Lower lobe of right lung (tissue), 2 donors: ENCODE measurements at regions not wholly inside any gene's neighbourhood (a gene's known extent, or its start where the extent isn't known, plus 50 kb on each side); places are given as distances from the start of the nearest gene placed in this dataset. TPM values are rescaled to one million over a fixed set of nuclear protein-coding genes. Genes with fewer than 3 reads are reported as not detected.

Source experiments
- ATAC-seq, 2 donors: fragments of 200-7000 bp; cut with Tn5 transposase; one replicate each; pipeline ENCODE4 v1.9.1; 2020 to 2022; ENCODE audit warnings: mild to moderate bottlenecking in 2 of 2, moderate library complexity in 2 of 2
- DNase-seq: peaks from one replicate; pipeline ENCODE4 v3.0.0-alpha.2; 2020
- H3K27ac ChIP-seq: fragments of 200-600 bp; one replicate; pipeline ENCODE4 v1.8.0; 2022
- H3K27me3 ChIP-seq: fragments of 200-600 bp; one replicate; pipeline ENCODE4 v1.8.0; 2022; ENCODE audit warnings: low read depth
- H3K36me3 ChIP-seq: fragments of 200-600 bp; one replicate; pipeline ENCODE4 v1.8.0; 2022; ENCODE audit warnings: mild to moderate bottlenecking
- H3K4me1 ChIP-seq: fragments of 200-600 bp; one replicate; pipeline ENCODE4 v1.8.0; 2022
- H3K4me3 ChIP-seq: fragments of 200-600 bp; one replicate; pipeline ENCODE4 v1.8.0; 2022; ENCODE audit warnings: mild to moderate bottlenecking
- H3K9me3 ChIP-seq: fragments of 200-600 bp; one replicate; pipeline ENCODE4 v1.8.0; 2022
- CTCF ChIP-seq: fragments of 200-600 bp; IDR thresholded peaks from one replicate; pipeline ENCODE4 v1.8.0; 2022; ENCODE audit warnings: antibody characterized with exemption, mild to moderate bottlenecking
- intact Hi-C: fragments of 100-400 bp; cut with DNase I; formaldehyde crosslinking; loops from one replicate; pipeline ENCODE4 v1.11.0; 2022
- microRNA-seq: library from miRNA; unstranded; fragments of <30 nt; microRNA quantifications from one replicate; pipeline ENCODE4 v1.2.0, GENCODE V29; 2020; ENCODE audit warnings: borderline number of aligned reads
- donor health status: DM: no; HTN: yes; CAD: no; lungs with severe emphysema.

DNA sequence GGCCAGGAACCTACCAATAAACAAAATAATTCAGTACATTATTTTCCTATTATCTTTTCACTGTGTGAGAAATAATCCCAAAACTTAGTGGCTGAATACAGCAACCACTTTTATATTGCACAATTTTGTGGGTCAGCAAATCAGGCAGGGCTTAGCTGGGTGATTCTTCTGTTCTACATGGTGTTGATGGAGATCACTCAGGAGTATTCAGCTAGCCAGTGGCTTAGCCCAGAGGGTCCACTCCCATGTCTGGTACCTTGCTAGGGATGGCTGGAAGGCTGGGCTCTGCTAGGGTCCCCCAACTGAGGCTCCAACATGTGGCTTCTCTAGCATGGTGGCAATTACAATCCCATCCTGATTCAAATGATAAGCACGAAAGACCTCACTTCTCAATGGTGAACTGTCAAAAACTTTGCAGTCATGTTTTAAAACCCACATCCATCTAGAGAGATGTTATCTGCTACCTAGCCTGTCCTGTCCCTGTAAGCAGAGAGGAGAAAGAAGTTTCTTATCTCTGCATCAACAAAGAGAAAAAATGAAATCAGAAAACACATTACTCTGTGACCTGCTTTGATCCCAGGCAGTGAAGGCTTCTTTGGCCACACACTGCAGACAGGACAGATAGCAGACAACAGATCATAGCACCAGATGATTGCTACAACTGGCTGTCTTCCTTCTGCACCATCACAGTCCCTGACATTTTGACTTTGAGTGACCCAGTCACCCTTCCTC lies 51.0 kb upstream of the MYL2 start:
- Histone ChIP-seq H3K9me3 (peaks cover 5% of the 10 kb centered on the region), H3K4me3 (no peak overlapping the region), H3K4me1 (no peaks in the 10 kb centered on the region), H3K27ac (no peak overlapping the region), H3K27me3 (peaks cover 8% of the 10 kb centered on the region), H3K36me3 (no peaks in the 10 kb centered on the region)
- ATAC-seq, result no peak
- intact Hi-C loops, result no loop called here
- DNase-seq, result no peak
- no peak for TF ChIP-seq CTCF

Small RNA genes in the stretch of these regions (microRNA-seq; reads per million reads assigned to microRNA genes)
- gene MIR6760, result not detected
